ENCODE measurements at regions not wholly inside any gene's neighbourhood (a gene's known extent, or its start where the extent isn't known, plus 50 kb on each side); places are given as distances from the start of the nearest gene placed in this dataset.

GRCh38 chr6:102387326-102388033 lies 994.0 kb downstream of the GRIK2 start:
- H3K4me3 ChIP-seq (ENCODE audit: insufficient read depth, low read length, poor library complexity, severe bottlenecking): no peak overlapping the region
- H3K36me3 ChIP-seq (ENCODE audit: low read length): no peaks in the 10 kb centered on the region
- no peak overlapping the region for H3K27ac ChIP-seq (ENCODE audit: low read depth, low read length)
- H3K79me2 ChIP-seq (ENCODE audit: insufficient read depth, low read length): no peaks in the 10 kb centered on the region
- H2AFZ ChIP-seq (ENCODE audit: low read depth, low read length, severe bottlenecking): no peak overlapping the region
- no peaks in the 10 kb centered on the region for H3K27me3 ChIP-seq (ENCODE audit: low read length)
- H3K9ac ChIP-seq (ENCODE audit: low read length): no peak overlapping the region
- H3K9me2 ChIP-seq (replicated peaks; ENCODE audit: insufficient read depth, low read length): no peaks in the 10 kb centered on the region
- TF ChIP-seq EZH2phosphoT487 (conservative IDR thresholded peaks at IDR 0.05; ENCODE audit: low read length): no peak
- TF ChIP-seq, protein P1, sequence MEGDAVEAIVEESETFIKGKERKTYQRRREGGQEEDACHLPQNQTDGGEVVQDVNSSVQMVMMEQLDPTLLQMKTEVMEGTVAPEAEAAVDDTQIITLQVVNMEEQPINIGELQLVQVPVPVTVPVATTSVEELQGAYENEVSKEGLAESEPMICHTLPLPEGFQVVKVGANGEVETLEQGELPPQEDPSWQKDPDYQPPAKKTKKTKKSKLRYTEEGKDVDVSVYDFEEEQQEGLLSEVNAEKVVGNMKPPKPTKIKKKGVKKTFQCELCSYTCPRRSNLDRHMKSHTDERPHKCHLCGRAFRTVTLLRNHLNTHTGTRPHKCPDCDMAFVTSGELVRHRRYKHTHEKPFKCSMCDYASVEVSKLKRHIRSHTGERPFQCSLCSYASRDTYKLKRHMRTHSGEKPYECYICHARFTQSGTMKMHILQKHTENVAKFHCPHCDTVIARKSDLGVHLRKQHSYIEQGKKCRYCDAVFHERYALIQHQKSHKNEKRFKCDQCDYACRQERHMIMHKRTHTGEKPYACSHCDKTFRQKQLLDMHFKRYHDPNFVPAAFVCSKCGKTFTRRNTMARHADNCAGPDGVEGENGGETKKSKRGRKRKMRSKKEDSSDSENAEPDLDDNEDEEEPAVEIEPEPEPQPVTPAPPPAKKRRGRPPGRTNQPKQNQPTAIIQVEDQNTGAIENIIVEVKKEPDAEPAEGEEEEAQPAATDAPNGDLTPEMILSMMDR (IDR thresholded peaks at IDR 0.05; ENCODE audit: insufficient read depth, low read length, poor library complexity, severe bottlenecking): no peak
- H3K9me3 ChIP-seq (ENCODE audit: insufficient read depth, low read length): no peaks in the 10 kb centered on the region
- H3K4me2 ChIP-seq (ENCODE audit: low read depth, low read length, poor library complexity, severe bottlenecking): no peak overlapping the region
- H4K20me1 ChIP-seq (ENCODE audit: low read depth, low read length): no peaks in the 10 kb centered on the region
- H3F3A ChIP-seq (ENCODE audit: insufficient read depth): no peaks in the 10 kb centered on the region

DNA sequence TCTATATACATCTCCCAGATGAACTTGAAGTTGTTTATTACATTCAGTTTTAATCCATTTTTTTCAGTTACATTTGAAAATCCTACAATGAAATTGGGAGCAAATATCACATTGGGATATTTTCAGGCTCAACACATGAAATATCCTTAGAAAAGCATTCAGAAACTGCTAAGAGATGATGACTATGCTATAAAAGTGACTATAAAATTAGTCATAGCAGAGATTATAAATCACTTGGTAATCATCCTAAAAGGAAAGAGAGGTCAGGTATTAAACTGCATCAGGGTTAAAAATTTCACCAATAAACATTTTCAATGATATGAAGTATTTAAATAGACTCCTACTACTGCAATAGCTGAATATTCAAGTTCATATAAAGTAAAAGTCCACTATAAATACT lies 987.7 kb downstream of the GRIK2 start:
- no peaks in the 10 kb centered on the region for H3K9me3 ChIP-seq (ENCODE audit: insufficient read depth, low read length)
- H3K27ac ChIP-seq (ENCODE audit: low read depth, low read length): no peak overlapping the region
- H3K4me3 ChIP-seq (ENCODE audit: insufficient read depth, low read length, poor library complexity, severe bottlenecking): no peak overlapping the region
- H3K36me3 ChIP-seq (ENCODE audit: low read length): no peaks in the 10 kb centered on the region
- H3K27me3 ChIP-seq (ENCODE audit: low read length): no peaks in the 10 kb centered on the region
- H3K9ac ChIP-seq (ENCODE audit: low read length): no peak overlapping the region
- H2AFZ ChIP-seq (ENCODE audit: low read depth, low read length, severe bottlenecking): no peak overlapping the region
- no peak overlapping the region for H3K4me2 ChIP-seq (ENCODE audit: low read depth, low read length, poor library complexity, severe bottlenecking)
- H3K79me2 ChIP-seq (ENCODE audit: insufficient read depth, low read length): no peaks in the 10 kb centered on the region
- H3K9me2 ChIP-seq (replicated peaks; ENCODE audit: insufficient read depth, low read length): no peaks in the 10 kb centered on the region
- no peaks in the 10 kb centered on the region for H3F3A ChIP-seq (ENCODE audit: insufficient read depth)
- no peaks in the 10 kb centered on the region for H4K20me1 ChIP-seq (ENCODE audit: low read depth, low read length)
- TF ChIP-seq, protein P1 (IDR thresholded peaks at IDR 0.05; ENCODE audit: insufficient read depth, low read length, poor library complexity, severe bottlenecking): no peak
- TF ChIP-seq EZH2phosphoT487 (conservative IDR thresholded peaks at IDR 0.05; ENCODE audit: low read length): no peak

- TF ChIP-seq, protein P1 (IDR thresholded peaks at IDR 0.05; ENCODE audit: insufficient read depth, low read length, poor library complexity, severe bottlenecking): no peak
- no peak for TF ChIP-seq EZH2phosphoT487 (conservative IDR thresholded peaks at IDR 0.05; ENCODE audit: low read length)
- H3K9me3 ChIP-seq (ENCODE audit: insufficient read depth, low read length): no peaks in the 10 kb centered on the region
- H3K27me3 ChIP-seq (ENCODE audit: low read length): no peaks in the 10 kb centered on the region
- no peaks in the 10 kb centered on the region for H3K36me3 ChIP-seq (ENCODE audit: low read length)
- no peak overlapping the region for H2AFZ ChIP-seq (ENCODE audit: low read depth, low read length, severe bottlenecking)
- H3K4me3 ChIP-seq (ENCODE audit: insufficient read depth, low read length, poor library complexity, severe bottlenecking): no peak overlapping the region
- H3K9me2 ChIP-seq (replicated peaks; ENCODE audit: insufficient read depth, low read length): no peaks in the 10 kb centered on the region
- H3K4me2 ChIP-seq (ENCODE audit: low read depth, low read length, poor library complexity, severe bottlenecking): no peak overlapping the region
- no peak overlapping the region for H3K27ac ChIP-seq (ENCODE audit: low read depth, low read length)
- no peaks in the 10 kb centered on the region for H4K20me1 ChIP-seq (ENCODE audit: low read depth, low read length)
- H3K9ac ChIP-seq (ENCODE audit: low read length): no peak overlapping the region
- no peaks in the 10 kb centered on the region for H3K79me2 ChIP-seq (ENCODE audit: insufficient read depth, low read length)
- H3F3A ChIP-seq (ENCODE audit: insufficient read depth): no peaks in the 10 kb centered on the region
These were observed 962.7 kb downstream of the GRIK2 start for GRCh38 chr6:102356170-102356569.
